ENCODE measurements at regions not wholly inside any gene's neighbourhood (a gene's known extent, or its start where the extent isn't known, plus 50 kb on each side); places are given as distances from the start of the nearest gene placed in this dataset.
A peak's percentile ranks its signal among the peaks of the same experiment; 100 is the strongest.

DNA sequence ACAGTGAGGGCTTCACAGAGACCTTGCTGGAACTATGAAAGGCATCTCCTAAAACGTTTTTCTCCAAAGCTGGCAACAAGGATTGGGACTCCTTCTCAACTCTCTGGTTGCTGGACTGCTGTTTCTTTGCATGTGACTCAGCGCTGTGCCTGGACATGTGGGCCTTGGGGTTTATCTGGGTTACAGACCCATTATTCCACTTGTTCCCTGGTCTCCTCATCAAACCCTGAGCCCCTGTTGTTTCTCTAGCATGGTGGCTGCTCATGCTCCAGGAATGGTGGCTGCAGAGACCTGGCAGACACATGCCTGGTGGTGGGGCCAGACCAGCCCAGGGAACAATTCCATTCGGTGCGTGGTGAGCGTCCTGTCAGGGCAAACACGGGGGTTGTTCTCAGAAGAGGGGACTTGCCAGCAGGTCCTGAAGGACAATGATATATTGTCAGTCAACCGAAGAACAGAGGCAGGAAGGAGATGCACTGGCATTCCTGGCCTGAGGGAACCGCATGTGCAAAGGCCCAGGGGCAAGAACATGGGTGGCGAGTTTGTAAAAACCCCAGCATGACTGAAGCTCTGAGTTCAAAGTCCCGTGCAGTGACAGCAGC, 320.1 kb upstream of the RTL1 start:
- DNase-seq (ENCODE audit: low read depth), result no peak
- TF ChIP-seq, protein P1, sequence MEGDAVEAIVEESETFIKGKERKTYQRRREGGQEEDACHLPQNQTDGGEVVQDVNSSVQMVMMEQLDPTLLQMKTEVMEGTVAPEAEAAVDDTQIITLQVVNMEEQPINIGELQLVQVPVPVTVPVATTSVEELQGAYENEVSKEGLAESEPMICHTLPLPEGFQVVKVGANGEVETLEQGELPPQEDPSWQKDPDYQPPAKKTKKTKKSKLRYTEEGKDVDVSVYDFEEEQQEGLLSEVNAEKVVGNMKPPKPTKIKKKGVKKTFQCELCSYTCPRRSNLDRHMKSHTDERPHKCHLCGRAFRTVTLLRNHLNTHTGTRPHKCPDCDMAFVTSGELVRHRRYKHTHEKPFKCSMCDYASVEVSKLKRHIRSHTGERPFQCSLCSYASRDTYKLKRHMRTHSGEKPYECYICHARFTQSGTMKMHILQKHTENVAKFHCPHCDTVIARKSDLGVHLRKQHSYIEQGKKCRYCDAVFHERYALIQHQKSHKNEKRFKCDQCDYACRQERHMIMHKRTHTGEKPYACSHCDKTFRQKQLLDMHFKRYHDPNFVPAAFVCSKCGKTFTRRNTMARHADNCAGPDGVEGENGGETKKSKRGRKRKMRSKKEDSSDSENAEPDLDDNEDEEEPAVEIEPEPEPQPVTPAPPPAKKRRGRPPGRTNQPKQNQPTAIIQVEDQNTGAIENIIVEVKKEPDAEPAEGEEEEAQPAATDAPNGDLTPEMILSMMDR (IDR thresholded peaks at IDR 0.05; ENCODE audit: insufficient read depth, low read depth, low read length), result no peak
- H3K4me3 ChIP-seq (ENCODE audit: low read depth, low read length), result no peak overlapping the region

DNA sequence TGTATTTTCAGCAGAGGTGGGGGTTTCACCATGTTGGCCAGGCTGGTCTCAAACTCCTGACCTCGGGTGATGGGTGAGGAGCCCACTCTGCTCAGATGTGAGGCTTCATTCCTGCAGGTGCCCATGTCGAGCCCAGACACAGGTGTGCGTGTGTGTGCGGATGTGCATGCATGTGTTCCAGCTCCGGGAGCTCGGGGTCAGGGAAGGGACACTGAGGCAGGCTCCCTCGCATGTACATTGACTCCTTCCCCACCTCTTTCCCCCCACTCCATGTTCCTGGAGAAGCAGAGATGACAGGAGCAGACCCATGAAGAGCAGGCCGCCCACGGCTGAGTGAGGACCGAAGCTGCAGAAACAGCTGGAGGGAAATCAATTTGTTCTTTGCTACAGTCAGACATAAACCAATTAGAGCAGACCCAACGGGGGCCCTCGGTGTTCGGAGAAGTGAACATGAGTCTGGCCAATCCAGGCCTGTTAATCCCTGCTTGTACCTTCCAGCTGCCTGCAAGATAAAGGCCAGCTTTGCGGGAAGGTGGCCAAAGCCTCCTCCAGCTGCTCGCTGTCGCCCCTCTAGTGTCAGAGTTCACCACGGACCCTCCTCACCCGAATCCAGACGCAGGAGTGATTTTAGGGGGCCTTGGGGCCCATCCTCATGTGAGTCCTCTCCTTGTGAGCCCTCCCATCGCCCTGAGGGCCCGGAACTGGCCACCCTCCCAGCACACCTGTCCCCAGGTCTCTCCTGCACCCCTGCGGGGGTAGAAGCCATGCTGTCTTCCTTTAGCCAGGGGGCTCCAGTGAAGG, 321.0 kb upstream of the RTL1 start:
- no peak overlapping the region for H3K4me3 ChIP-seq (ENCODE audit: low read depth, low read length)
- TF ChIP-seq, protein P1 (IDR thresholded peaks at IDR 0.05; ENCODE audit: insufficient read depth, low read depth, low read length), result no peak
- peak; percentile 55 for DNase-seq (ENCODE audit: low read depth)

DNA sequence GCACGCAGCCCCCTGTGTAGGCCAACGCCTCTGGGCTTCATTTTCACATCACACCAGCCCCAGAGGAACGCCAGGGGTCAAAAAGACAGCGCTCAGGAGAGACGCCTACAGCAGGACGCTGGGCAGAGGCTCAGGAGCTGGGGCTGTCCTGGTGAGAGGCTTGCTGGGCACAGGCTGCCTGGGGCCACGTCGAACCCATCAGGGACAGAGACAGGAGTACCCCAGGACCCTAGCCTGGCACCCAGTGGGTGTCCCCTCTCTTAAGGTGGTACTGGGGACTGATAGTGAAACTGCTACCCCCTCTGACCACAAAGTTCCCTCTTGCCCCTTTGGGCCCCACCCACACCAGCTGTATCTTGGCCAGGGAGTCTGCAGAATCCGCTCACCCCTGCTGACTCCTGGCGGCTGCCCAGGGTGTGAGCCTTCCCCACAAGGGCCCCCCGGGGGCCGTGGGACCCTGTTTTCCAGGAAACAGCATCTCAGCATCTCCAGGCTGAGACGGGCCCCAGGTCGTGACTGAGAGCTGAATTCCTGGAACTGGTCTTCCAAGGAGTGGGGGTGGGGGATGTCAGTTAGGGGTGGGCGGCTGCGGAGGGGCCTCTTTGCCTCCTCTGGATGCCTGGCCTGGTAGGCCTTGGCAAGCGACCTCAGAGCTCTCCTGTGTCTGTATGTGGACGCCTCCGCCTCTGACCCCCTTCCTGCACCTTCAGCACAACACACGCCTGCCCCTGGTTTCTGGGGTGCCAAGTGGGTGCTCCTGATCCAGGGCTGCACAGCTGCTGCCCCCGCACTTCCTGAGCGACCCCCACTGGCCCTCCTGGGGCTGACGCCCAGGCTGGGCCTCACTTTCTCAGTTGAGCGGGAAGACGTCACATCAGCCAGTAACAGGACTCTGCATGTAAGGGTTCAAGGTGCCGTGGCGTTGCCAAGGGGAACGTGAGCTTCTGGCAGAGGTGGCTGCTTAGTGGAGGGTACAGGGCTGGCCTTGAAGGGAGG, 321.9 kb upstream of the RTL1 start:
- no peak overlapping the region for H3K4me3 ChIP-seq (ENCODE audit: low read depth, low read length)
- peak; percentile 62 for DNase-seq (ENCODE audit: low read depth)
- TF ChIP-seq, protein P1 (IDR thresholded peaks at IDR 0.05; ENCODE audit: insufficient read depth, low read depth, low read length), result no peak

DNA sequence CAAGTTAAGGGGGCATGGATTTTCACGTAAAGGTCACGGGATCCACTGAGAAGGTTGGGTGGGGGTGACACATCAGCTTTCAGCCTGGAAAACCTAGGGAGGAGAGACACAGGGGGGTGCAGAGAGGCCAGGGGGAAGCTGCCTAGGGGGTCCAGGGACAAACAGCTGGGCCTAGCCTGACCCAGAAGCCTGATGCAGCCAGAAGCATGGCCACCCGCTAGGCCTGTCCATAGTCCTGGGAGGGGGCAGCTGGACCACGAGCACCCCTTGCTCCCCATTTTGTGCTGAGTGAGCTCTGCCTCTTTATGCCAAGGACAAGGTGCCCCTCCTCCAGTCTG, 322.7 kb upstream of the RTL1 start:
- TF ChIP-seq, protein P1 (IDR thresholded peaks at IDR 0.05; ENCODE audit: insufficient read depth, low read depth, low read length), result no peak
- no peak overlapping the region for H3K4me3 ChIP-seq (ENCODE audit: low read depth, low read length)
- no peak for DNase-seq (ENCODE audit: low read depth)

DNA sequence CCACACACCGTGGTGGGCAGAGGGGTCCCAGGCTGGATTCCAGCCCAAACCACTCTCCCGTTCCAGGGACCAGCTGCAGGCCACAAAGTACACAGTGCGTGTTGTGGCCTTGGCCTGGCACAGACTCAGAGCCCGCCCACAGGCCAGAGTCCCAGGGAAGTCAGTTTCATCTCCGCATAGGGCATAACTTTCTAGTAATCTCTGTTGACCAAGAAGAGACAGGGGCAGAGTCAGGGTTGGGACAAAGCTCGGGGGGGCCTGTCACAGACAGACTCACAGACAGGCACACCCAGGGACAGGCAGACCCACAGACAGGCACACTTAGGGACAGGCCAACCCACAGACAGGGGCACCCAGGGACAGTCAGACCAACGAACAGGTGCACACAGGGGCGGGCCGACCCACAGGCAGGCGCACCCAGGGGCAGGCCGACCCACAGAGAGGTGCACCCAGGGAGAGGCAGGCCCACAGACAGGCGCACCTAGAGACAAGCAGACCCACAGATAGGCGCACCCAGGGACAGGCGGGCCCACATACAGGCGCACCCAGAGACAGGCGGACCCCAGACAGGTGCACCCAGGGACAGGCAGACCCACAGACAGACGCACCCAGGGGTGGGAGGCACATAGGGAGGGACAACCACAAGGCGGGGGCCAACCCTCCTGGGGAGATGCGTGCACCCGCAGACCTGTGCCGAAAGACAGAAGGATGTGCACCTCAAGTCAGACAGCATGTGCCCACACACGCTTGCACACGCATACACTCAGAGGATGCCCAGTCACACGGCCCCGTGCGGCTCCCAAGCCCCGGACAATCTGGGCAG, 323.3 kb upstream of the RTL1 start:
- no peak for DNase-seq (ENCODE audit: low read depth)
- TF ChIP-seq, protein P1 (IDR thresholded peaks at IDR 0.05; ENCODE audit: insufficient read depth, low read depth, low read length), result no peak
- H3K4me3 ChIP-seq (ENCODE audit: low read depth, low read length), result no peak overlapping the region
